ENCODE measurements at regions not wholly inside any gene's neighbourhood (a gene's known extent, or its start where the extent isn't known, plus 50 kb on each side); places are given as distances from the start of the nearest gene placed in this dataset.

DNA sequence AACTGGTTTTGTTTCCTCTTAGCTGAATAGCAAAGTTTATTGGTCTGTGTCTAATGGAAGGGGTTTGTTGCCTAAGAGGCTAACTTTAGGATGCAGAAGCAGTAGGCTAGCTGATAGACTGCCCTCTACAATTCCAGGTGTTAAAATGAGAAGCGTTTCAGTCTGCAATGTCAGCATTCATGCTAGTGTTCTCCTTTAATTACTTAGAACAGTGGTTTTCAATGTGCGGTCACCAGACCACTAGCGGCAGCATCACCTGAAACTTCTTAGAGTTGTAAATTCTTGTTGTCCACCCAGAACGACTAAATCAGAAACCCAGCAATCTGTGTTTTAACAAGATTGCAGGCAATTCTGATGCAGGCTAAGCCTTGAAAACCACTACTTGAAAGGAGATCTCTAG lies 392.9 kb downstream of the IPMK start:
- H3K4me3 ChIP-seq (ENCODE audit: low read length): no peak overlapping the region
- no peak for TF ChIP-seq ZNF274 (IDR thresholded peaks at IDR 0.05; ENCODE audit: low read depth, low read length)

DNA sequence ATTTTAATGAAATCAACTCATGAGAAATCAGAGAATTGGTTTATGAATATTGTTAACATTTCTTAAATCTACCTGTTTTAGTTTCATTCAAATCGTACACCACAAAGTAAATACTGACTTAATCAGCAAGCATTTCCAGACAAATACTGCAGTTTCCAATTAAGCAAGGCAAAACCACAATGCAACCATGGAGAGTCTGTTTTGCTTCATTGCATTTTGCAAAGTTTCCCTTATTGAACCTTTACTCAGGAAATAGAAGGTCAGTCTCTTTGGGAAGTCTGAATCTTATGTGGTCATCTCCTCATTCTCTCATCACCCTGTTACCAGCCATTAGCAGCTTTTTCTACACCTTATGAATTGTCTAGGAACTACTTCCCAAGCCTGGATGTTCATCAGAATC lies 400.5 kb downstream of the IPMK start:
- TF ChIP-seq ZNF274 (IDR thresholded peaks at IDR 0.05; ENCODE audit: low read depth, low read length): no peak
- no peak overlapping the region for H3K4me3 ChIP-seq (ENCODE audit: low read length)

DNA sequence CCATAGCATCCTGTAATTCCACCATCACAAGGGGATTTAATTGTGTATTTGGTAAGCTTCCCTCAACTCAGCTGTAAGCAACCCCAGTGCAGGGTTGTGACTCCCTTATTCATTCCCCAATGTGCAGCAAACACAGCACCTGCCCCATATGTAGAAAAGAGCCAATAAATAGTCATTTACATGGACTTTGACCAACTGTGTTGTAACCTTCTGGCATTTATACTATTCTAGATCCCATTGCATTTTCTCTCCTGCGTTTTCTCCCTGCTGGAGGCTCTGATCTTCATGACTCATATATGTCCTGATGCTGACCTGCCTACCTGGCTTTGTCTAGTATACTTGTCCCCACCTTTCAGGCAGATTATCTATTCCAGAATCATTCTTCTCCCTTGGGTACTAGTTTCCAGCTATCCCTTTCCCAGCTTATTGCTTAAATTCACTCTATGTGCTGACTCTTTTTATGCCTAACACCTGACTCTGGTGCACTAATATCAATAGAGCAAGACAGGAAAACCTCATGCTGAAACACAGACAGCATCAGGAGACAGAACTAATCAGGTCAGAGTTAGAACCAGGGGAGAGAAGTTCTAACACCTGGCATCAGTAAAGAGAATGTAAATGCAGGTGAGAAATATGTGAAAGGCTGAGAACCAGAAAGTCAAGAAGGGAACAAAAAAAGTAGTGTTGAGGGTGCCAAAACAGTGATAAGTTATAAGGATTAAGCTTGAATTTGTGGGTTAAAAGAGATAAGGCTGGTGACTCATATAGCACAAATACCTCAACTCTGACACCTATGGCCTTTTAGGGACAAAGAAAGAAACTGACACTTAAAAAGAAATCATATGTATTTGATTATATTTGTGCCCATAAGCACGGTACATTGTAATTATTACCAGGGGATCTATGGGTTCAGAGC lies 402.7 kb downstream of the IPMK start:
- H3K4me3 ChIP-seq (ENCODE audit: low read length): no peak overlapping the region
- no peak for TF ChIP-seq ZNF274 (IDR thresholded peaks at IDR 0.05; ENCODE audit: low read depth, low read length)

DNA sequence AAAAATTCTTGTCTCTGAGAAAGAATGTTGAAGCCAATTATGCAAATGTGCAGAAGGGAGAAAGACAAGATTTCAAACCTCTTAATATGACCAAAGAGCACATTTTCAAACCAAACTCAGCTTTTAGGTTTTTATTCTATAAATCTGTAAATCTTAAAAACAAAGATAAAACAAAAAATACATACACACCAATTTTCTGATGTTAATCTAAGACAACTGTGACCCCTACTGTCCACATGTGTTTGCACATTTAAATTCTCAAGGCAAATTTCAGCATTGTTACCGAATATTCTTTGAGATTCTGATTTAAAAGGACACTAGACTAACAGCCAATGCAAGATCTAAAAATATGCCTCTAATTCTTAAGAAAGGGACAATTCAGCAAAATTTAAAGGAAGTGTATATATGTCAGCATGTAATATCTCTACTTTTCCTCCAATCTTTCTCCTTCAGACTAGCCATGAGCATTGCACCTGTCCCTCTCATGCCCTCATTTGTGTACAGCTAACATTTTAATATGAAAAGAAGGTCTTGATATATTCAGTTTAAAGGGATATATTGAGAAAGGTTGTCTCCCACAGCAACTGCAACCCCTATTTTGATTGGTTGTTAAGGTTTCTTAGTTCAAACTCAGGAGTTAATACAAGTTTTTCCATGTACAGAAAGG lies 417.9 kb downstream of the IPMK start:
- TF ChIP-seq ZNF274 (IDR thresholded peaks at IDR 0.05; ENCODE audit: low read depth, low read length): no peak
- no peak overlapping the region for H3K4me3 ChIP-seq (ENCODE audit: low read length)

DNA sequence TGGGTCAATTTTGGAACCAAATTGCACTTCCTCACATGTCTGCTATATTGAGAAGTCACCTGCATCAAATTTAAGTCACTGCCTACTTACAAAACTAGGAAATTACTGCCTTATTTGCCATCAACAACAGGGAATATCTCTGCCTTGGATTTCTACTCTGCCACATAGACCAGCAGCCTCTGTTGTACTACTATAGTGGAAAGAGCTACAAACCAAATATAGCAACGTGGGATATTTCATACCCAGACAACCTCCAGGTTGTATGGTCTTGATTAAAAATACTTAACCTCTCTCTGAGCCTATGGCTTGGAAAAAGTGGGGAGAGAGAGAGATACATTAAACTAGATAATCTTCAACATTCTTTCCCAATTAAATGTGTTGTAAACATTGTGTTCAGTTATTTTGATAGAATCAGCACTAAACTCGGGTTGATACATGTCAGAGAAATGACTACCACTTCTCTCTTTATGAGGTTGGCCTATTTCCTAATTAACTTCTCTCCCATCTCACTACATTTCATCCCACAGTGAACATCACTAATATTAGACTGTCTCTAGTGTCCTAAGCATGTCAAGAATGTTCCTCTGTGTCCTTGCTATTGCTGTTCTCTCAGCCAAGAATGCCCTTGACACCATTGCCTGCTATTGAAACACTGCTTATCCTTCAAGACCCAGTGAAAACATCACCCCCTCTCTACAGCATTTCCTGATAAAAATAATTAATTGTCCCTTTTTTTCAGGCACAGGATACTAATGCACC lies 421.2 kb downstream of the IPMK start:
- no peak overlapping the region for H3K4me3 ChIP-seq (ENCODE audit: low read length)
- no peak for TF ChIP-seq ZNF274 (IDR thresholded peaks at IDR 0.05; ENCODE audit: low read depth, low read length)

DNA sequence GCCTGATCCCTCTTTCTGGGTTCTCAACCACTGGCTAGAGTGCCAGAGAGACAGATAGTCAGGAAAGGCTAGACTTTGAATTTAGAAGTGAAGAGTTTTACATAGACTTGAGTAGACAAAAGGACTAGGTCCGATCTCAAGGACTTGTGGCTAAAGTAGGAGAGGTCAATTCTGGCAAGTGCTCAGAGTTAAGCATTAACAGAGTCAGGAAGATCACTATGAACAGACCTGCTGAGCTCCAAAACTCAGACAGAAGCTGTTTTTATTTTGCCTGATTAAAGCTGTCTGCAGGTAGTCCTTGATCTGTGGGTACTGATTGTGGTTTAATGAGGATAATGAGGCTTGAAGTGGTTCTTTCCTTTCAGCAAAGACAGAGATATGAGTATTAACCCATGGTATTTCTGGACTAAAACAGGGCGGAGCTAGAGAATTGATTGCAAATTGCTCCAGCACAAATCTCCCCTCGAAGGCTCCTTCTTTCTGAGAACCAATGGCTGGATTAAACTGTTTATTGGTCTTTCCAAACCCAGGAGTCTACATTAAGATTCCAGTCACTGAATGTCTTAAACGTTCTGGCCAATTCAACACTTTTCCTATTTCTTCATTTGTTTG lies 423.2 kb downstream of the IPMK start:
- no peak overlapping the region for H3K4me3 ChIP-seq (ENCODE audit: low read length)
- TF ChIP-seq ZNF274 (IDR thresholded peaks at IDR 0.05; ENCODE audit: low read depth, low read length): no peak

DNA sequence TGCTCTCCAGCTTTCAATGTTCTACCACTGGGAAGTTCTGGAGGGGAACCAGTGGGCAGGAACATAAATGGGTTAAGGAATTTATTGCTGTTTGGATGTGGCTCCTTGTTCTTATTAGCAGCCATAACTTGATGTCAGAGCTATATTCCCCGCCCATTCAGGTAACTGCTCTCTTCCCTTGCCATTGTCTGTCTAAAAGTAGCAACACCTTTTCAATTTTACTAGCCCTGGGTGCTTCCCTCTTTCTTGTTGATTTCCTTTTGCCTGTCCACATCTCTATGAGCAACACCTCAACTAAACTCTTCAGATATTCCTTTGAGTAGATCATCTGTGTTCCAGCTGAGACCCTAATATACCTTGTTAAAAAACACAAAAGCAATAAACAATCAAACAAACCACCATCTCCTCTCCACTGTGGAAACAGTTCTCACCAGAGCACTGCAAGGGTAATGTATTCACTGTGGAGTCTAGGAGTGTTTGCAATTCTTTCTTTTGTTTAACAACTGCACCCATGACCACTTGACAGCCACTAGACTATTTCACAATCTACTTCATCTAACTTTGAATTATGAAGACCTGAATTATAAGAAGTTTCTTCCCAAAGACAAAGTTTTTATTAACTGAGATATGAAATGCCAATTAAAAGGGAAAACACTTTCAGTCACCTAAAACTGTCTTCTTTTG lies 436.7 kb downstream of the IPMK start:
- no peak for TF ChIP-seq ZNF274 (IDR thresholded peaks at IDR 0.05; ENCODE audit: low read depth, low read length)
- no peak overlapping the region for H3K4me3 ChIP-seq (ENCODE audit: low read length)

DNA sequence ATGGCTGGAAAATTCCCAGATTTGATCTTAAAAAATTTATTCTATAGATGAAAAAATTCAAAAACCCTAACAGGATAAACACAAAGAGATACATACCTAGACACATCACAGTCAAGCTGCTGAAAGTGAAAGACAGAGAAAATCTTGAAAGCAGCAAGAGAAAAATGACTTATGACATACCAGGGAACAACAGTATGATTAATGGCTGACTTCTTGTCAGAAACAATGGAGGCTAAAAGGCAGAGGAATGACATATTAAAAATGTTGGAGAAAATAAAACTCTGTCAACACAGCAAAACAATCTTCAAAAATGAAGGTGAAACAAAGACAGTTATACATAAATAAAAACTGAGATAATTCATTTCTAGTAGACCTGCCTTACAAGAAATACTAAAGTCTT lies 442.7 kb downstream of the IPMK start:
- no peak overlapping the region for H3K4me3 ChIP-seq (ENCODE audit: low read length)
- TF ChIP-seq ZNF274 (IDR thresholded peaks at IDR 0.05; ENCODE audit: low read depth, low read length): no peak

DNA sequence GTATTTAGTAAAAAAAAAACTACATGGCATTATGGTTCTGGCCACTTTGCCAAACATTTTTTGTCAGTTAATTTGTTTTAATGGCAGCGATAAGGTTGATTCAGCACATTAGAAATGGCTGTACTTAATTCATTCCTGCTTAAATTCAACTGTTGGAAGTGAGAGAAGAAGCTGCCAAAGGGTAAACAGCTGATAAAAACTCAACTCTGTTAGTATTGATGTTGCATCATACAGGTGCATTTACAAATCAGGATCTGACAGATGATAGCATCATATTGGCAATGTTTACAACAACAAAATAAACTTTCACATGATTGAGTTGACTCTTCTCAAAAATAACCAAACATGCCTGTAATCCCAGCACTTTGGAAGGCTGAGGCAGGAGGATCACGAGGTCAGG lies 444.3 kb downstream of the IPMK start:
- H3K4me3 ChIP-seq (ENCODE audit: low read length): no peak overlapping the region
- TF ChIP-seq ZNF274 (IDR thresholded peaks at IDR 0.05; ENCODE audit: low read depth, low read length): no peak

DNA sequence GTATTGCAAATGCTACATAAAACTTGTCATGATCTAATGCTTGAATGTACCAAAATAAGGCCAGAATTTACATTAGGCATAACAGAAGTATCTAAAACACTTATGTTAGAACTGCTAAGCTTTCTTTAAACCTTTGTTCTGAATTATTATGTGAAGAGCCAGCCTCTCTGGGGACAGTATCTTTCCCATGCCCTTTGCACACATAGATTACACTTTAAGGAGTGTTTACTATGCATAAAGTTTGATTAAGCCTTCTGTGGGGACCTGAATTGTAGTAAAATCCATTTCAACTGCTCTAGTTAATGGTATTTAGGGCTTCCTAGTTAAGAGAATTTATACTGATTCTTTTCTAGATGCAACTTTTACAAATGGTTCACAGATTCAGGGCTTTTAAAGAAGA lies 444.7 kb downstream of the IPMK start:
- TF ChIP-seq ZNF274 (IDR thresholded peaks at IDR 0.05; ENCODE audit: low read depth, low read length): no peak
- no peak overlapping the region for H3K4me3 ChIP-seq (ENCODE audit: low read length)

DNA sequence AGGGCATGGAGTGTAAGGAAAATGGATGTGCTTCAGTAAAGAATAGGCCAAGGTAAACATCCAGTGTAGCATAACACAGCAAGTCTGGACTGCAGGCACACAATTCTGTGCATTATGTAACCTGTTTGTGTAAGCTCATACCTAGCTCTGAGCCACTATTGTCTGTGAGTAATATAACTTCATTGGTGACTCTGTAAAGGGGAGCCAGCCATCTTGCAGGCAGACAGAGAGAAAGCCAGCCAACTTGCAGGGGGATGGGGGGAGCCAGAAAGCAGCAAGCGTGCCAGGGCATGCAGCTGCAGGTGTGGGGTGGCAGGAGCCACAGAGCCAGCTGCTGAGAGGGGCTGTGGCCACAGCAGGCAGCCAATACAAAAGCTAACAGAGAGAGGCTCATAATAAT lies 449.2 kb downstream of the IPMK start:
- no peak for TF ChIP-seq ZNF274 (IDR thresholded peaks at IDR 0.05; ENCODE audit: low read depth, low read length)
- H3K4me3 ChIP-seq (ENCODE audit: low read length): no peak overlapping the region

DNA sequence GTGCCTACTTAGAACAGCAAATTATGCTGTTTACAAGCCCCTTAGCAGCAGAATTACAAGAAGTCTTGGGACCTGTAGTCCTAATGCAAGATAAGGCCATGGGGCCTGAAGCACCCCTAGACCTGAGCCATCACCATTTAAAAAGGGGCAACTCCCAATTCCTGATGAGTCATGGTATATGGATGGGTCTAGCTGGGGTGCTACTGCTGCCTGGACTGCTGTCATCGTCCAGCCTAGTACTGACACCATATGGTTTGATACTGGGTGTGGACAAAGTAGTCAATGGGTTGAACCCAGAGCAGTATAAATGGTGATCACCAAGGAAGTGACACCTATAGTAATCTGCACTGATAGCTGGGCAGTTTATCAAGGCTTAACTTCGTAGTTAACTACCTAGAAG lies 450.0 kb downstream of the IPMK start:
- TF ChIP-seq ZNF274 (IDR thresholded peaks at IDR 0.05; ENCODE audit: low read depth, low read length): no peak
- no peak overlapping the region for H3K4me3 ChIP-seq (ENCODE audit: low read length)

DNA sequence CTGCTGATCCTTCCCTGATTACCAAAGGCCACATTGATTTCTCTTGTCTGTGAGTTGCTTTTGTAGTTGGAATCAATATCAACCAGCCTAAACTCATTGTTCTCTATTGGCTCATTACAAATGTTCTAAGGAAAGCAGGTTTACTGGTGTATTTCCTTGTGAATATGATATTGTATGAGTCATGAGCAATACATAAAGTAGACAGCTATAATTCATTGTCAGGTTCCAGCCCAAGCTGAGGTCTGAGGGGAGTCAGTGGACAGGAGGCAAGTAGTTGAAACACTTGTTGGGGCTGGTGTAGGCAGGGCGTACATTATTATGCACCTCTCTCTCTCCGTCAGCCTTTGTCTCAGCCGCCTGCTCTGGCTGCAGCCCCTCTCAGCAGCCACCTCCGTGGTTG lies 451.7 kb downstream of the IPMK start:
- no peak for TF ChIP-seq ZNF274 (IDR thresholded peaks at IDR 0.05; ENCODE audit: low read depth, low read length)
- H3K4me3 ChIP-seq (ENCODE audit: low read length): no peak overlapping the region

DNA sequence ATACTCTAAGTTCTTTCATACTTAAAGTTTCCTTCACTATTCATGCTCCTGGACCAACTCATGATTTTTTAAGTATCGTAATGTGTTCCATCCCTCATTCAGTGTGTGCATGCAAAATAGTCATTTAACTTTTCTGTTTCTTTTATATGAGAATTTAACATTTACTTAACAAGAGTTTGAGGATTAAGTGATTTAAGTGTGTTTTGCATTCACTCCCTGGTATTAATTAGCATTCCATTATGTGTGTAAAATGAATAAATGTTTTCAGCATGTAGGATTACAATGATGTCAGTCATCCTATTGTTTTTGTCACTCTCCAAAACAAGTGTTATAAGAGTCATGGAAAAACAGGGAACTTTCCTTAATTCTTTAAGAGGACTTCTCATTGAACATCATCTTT lies 457.7 kb downstream of the IPMK start:
- no peak overlapping the region for H3K4me3 ChIP-seq (ENCODE audit: low read length)
- TF ChIP-seq ZNF274 (IDR thresholded peaks at IDR 0.05; ENCODE audit: low read depth, low read length): no peak

All from GM08714 (cell line).